Suprapubic skin (tissue), 4 donors: ENCODE measurements at regions not wholly inside any gene's neighbourhood (a gene's known extent, or its start where the extent isn't known, plus 50 kb on each side); places are given as distances from the start of the nearest gene placed in this dataset.

ENCODE experiments used
- DNase-seq, 2 donors: peaks; one replicate each; pipeline ENCODE4 v3.0.0-alpha.2; 2019; ENCODE audit warnings: low spot score in 2 of 2
- H3K27ac ChIP-seq: fragments of 200-600 bp; sonication (generic); one replicate; pipeline ENCODE4 v1.5.1; 2019
- H3K27me3 ChIP-seq: fragments of 200-600 bp; sonication (generic); one replicate; pipeline ENCODE4 v1.5.1; 2019
- H3K36me3 ChIP-seq: fragments of 200-600 bp; sonication (generic); one replicate; pipeline ENCODE4 v1.5.1; 2019
- H3K4me1 ChIP-seq: fragments of 200-600 bp; sonication (generic); one replicate; pipeline ENCODE4 v1.5.1; 2019
- H3K4me3 ChIP-seq: fragments of 200-600 bp; sonication (generic); one replicate; pipeline ENCODE4 v1.5.1; 2019; ENCODE audit warnings: mild to moderate bottlenecking
- H3K9me3 ChIP-seq: fragments of 200-600 bp; sonication (generic); one replicate; pipeline ENCODE4 v1.5.1; 2019
- CTCF ChIP-seq, 2 donors: fragments of 200-600 bp in 1 of 2; fragments of 450-650 bp in 1 of 2; sonication (generic) in 1 of 2; IDR thresholded peaks; one replicate each; pipeline ENCODE4 v1.5.1; 2016 to 2019; ENCODE audit warnings: antibody characterized with exemption in 2 of 2, mild to moderate bottlenecking in 1 of 2, moderate library complexity in 1 of 2
- EP300 ChIP-seq: sonication (generic); formaldehyde crosslinking; IDR thresholded peaks from one replicate; pipeline ENCODE4 v1.6.1; 2017; ENCODE audit warnings: antibody characterized with exemption
- POLR2A ChIP-seq, 2 donors: fragments of 450-650 bp; IDR thresholded peaks; one replicate each; pipeline ENCODE4 v1.6.1; 2017; ENCODE audit warnings: antibody characterized with exemption in 2 of 2, mild to moderate bottlenecking in 2 of 2, moderate library complexity in 2 of 2
- POLR2AphosphoS5 ChIP-seq, 3 donors: sonication (generic); formaldehyde crosslinking; IDR thresholded peaks; one replicate each; pipeline ENCODE4 v1.6.1; 2017; ENCODE audit warnings: antibody characterized with exemption in 3 of 3
- WGBS: methylation state at CpG from one replicate; pipeline ENCODE4 v1.1.5; 2018; 5-methylcytosine and 5-hydroxymethylcytosine counted together

DNA sequence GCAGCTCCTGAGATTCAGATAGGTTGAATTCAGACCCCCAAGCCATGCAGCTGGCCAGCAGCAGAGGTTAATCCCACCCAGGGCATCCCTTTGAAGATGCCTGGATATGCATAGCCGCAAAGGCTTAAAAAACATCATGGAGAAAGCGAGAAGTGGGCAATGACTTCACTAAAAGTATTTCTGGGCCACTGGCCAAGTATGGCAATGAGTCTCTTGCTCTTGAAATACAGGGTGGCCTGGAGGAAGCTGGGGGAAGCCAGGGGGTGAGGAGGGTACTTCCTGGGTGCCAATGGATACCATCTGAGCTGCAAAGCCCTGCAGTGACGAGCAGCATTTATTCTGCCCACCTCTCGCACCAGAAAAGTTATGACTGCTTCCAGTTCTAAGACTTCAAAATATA, 539.3 kb upstream of the TBX3 start:
- no peaks in the 10 kb centered on the region for H3K36me3 ChIP-seq
- WGBS: 71% methylated on average over 4 of the region's 4 CpGs
- no peaks in the 10 kb centered on the region for H3K9me3 ChIP-seq
- no peak overlapping the region for H3K27ac ChIP-seq
- H3K27me3 ChIP-seq: no peaks in the 10 kb centered on the region
- H3K4me3 ChIP-seq: no peak overlapping the region
- DNase-seq: no peak
- TF ChIP-seq CTCF (IDR thresholded peaks at IDR 0.05): no peak
- H3K4me1 ChIP-seq: no peaks in the 10 kb centered on the region

DNA sequence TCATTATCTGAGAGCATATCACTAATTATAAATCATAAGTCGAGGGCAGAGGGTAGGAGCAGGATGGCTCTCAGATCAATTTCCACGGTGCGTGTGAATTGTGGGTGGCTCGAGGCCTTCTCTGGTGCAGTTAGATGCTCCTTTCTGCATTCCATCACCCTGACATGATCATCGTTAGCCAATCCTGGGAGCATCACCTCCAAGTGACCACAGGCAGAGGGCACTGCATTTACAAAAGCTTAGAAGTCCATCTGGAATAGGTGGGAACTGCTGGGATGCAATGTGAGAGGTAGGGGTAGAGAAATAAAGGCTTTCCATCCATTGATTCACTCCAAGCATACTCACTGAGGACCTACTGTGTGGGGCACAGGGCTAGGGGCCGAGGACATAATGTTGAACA, 538.2 kb upstream of the TBX3 start:
- 89% methylated on average over 6 of the region's 6 CpGs for WGBS
- Histone ChIP-seq H3K4me3 (no peak overlapping the region), H3K9me3 (no peaks in the 10 kb centered on the region), H3K4me1 (no peaks in the 10 kb centered on the region), H3K27me3 (no peaks in the 10 kb centered on the region), H3K36me3 (no peaks in the 10 kb centered on the region), H3K27ac (no peak overlapping the region)
- no peak for TF ChIP-seq EP300
- TF ChIP-seq CTCF (IDR thresholded peaks at IDR 0.05): no peak
- no peak for TF ChIP-seq POLR2A (IDR thresholded peaks at IDR 0.05)
- no peak for TF ChIP-seq POLR2AphosphoS5 (IDR thresholded peaks at IDR 0.05)
- DNase-seq: no peak

- Histone ChIP-seq H3K27ac (no peak overlapping the region), H3K4me1 (peaks cover 8% of the 10 kb centered on the region), H3K9me3 (no peaks in the 10 kb centered on the region), H3K36me3 (no peaks in the 10 kb centered on the region), H3K4me3 (no peak overlapping the region), H3K27me3 (no peaks in the 10 kb centered on the region)
- no peak for TF ChIP-seq EP300
- TF ChIP-seq POLR2A (IDR thresholded peaks at IDR 0.05): no peak
- no peak for TF ChIP-seq CTCF (IDR thresholded peaks at IDR 0.05)
- no peak for TF ChIP-seq POLR2AphosphoS5 (IDR thresholded peaks at IDR 0.05)
- 77% methylated on average over 5 of the region's 5 CpGs for WGBS
- DNase-seq: no peak
Measured at GRCh38 chr12:115216301-115216700, 532.3 kb upstream of the TBX3 start.

DNA sequence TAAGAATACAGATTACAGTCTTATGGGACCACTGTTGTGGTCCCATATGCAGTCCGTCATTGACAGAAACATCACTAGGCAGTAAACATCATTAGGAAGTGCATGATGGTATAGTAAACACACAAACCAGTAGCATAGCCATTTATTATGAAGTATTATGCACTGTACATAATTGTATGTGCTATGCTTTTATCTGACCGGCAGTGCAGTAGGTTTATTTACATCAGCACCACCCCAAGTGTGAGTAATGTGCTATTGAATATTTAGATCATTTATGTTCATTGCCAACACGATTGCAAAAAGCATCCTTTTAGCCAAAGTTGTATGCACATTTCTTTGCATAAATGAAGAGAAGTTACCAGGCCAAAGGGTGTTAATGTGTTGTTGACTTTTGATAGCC, 531.6 kb upstream of the TBX3 start:
- 75% methylated on average over 3 of the region's 3 CpGs for WGBS
- Histone ChIP-seq H3K27me3 (no peaks in the 10 kb centered on the region), H3K36me3 (no peaks in the 10 kb centered on the region), H3K4me3 (no peak overlapping the region), H3K4me1 (peaks cover 8% of the 10 kb centered on the region), H3K27ac (no peak overlapping the region), H3K9me3 (no peaks in the 10 kb centered on the region)
- no peak for DNase-seq
- no peak for TF ChIP-seq EP300
- TF ChIP-seq POLR2AphosphoS5 (IDR thresholded peaks at IDR 0.05): no peak
- no peak for TF ChIP-seq POLR2A (IDR thresholded peaks at IDR 0.05)
- TF ChIP-seq CTCF (IDR thresholded peaks at IDR 0.05): no peak

DNA sequence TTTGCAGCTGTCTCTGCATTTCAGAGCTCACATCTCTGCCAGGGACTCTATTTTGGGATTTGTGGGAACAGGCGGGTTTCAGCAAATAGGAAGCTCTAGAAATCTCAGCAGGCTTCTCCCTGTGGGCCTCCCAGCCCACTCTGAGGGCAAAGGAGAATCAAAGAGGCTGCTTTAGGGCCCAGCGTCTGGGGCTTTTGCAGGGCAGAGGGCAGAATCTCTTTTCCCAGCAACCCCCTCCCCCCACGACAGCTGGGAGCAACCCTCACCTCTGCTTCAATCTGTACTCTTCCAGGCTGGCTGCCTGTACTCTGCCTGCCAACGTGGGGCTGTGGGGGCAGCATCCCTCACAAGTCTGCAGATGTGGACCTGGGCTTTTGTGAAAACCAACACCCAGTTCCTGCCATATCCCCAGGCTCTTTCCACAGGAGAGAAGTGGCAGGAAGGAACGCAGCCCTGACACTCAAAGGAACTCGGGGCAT, 529.6 kb upstream of the TBX3 start:
- H3K27me3 ChIP-seq: no peaks in the 10 kb centered on the region
- TF ChIP-seq POLR2A (IDR thresholded peaks at IDR 0.05) (no peak), EP300 (no peak)
- no peaks in the 10 kb centered on the region for H3K9me3 ChIP-seq
- DNase-seq: no peak
- H3K36me3 ChIP-seq: no peaks in the 10 kb centered on the region
- H3K4me1 ChIP-seq: peaks cover 8% of the 10 kb centered on the region
- 44% methylated on average over 6 of the region's 6 CpGs for WGBS
- no peak overlapping the region for H3K4me3 ChIP-seq
- H3K27ac ChIP-seq: no peak overlapping the region

- Histone ChIP-seq H3K27me3 (no peaks in the 10 kb centered on the region), H3K36me3 (no peaks in the 10 kb centered on the region), H3K4me3 (no peak overlapping the region), H3K27ac (no peak overlapping the region), H3K9me3 (no peaks in the 10 kb centered on the region), H3K4me1 (peaks cover 8% of the 10 kb centered on the region)
- DNase-seq: no peak
- TF ChIP-seq EP300 (no peak), POLR2AphosphoS5 (IDR thresholded peaks at IDR 0.05) (no peak), CTCF (IDR thresholded peaks at IDR 0.05) (no peak), POLR2A (IDR thresholded peaks at IDR 0.05) (no peak)
- 61% methylated on average over 1 of the region's 1 CpG for WGBS
Measured at GRCh38 chr12:115213118-115213517, 529.1 kb upstream of the TBX3 start.
